ENCODE measurements at regions not wholly inside any gene's neighbourhood (a gene's known extent, or its start where the extent isn't known, plus 50 kb on each side); places are given as distances from the start of the nearest gene placed in this dataset.

GRCh38 chr10:117631276-117632145 is 89.0 kb downstream of the EMX2 start:
- no peak for DNase-seq (ENCODE audit: low read depth)
- TF ChIP-seq CTCF (IDR thresholded peaks at IDR 0.05; ENCODE audit: control insufficient read depth, insufficient read depth, low read depth, low read length, missing control alignments): no peak

GRCh38 chr10:117632406-117632805 is 89.9 kb downstream of the EMX2 start:
- H3K4me3 ChIP-seq (ENCODE audit: control insufficient read depth, low read depth, low read length): no peak overlapping the region
- no peak for TF ChIP-seq CTCF (IDR thresholded peaks at IDR 0.05; ENCODE audit: control insufficient read depth, insufficient read depth, low read depth, low read length, missing control alignments)
- DNase-seq (ENCODE audit: low read depth): no peak

More at GRCh38 chr10:117631276-117632145, 89.0 kb downstream of the EMX2 start:
- no peak overlapping the region for H3K4me3 ChIP-seq (ENCODE audit: control insufficient read depth, low read depth, low read length)

- no peak overlapping the region for H3K4me3 ChIP-seq (ENCODE audit: control insufficient read depth, low read depth, low read length)
- no peak for TF ChIP-seq CTCF (IDR thresholded peaks at IDR 0.05; ENCODE audit: control insufficient read depth, insufficient read depth, low read depth, low read length, missing control alignments)
- DNase-seq (ENCODE audit: low read depth): no peak
Observed at GRCh38 chr10:117635826-117636225, 93.3 kb downstream of the EMX2 start.

GRCh38 chr10:117638200-117638599 is 95.7 kb downstream of the EMX2 start:
- no peak for DNase-seq (ENCODE audit: low read depth)
- no peak overlapping the region for H3K4me3 ChIP-seq (ENCODE audit: control insufficient read depth, low read depth, low read length)
- TF ChIP-seq CTCF (IDR thresholded peaks at IDR 0.05; ENCODE audit: control insufficient read depth, insufficient read depth, low read depth, low read length, missing control alignments): no peak

- TF ChIP-seq CTCF (IDR thresholded peaks at IDR 0.05; ENCODE audit: control insufficient read depth, insufficient read depth, low read depth, low read length, missing control alignments): no peak
- no peak for DNase-seq (ENCODE audit: low read depth)
- H3K4me3 ChIP-seq (ENCODE audit: control insufficient read depth, low read depth, low read length): no peak overlapping the region
Observed at GRCh38 chr10:117638664-117639200, 96.2 kb downstream of the EMX2 start.

GRCh38 chr10:117640406-117640805 is 97.9 kb downstream of the EMX2 start:
- TF ChIP-seq CTCF (IDR thresholded peaks at IDR 0.05; ENCODE audit: control insufficient read depth, insufficient read depth, low read depth, low read length, missing control alignments): no peak
- DNase-seq (ENCODE audit: low read depth): no peak
- H3K4me3 ChIP-seq (ENCODE audit: control insufficient read depth, low read depth, low read length): no peak overlapping the region
